HG02798 (cell line): ENCODE measurements at regions not wholly inside any gene's neighbourhood (a gene's known extent, or its start where the extent isn't known, plus 50 kb on each side); places are given as distances from the start of the nearest gene placed in this dataset.

ENCODE experiments used
- ATAC-seq: cut with Tn5 transposase; IDR thresholded peaks from one replicate; pipeline ENCODE4 v1.9.1; 2021; ENCODE audit warnings: mild to moderate bottlenecking; ENCODE audit not compliant: unreplicated experiment, poor library complexity

DNA sequence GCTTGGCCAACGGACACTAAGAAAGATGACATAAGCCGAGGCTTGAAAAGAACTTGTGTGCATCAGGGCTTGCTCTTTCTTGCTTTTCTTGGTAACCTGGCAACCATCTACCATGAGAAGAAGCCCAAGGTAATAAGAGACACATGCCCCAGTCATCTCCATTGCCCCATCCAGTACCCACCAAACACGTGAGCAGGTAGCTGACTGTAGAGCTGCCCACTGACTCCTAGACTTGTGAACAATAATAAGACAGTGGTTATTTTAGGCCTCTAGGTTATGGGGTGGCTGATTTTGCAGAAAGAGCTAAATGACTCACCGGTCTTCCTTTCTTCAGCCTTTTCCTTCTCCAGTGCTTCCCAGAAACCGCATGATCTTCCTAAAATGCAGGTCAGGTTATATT, 105.0 kb upstream of the JUN start:
- ATAC-seq = no peak

- ATAC-seq = no peak
These were observed 106.3 kb upstream of the JUN start for GRCh38 chr1:58890113-58890512.

DNA sequence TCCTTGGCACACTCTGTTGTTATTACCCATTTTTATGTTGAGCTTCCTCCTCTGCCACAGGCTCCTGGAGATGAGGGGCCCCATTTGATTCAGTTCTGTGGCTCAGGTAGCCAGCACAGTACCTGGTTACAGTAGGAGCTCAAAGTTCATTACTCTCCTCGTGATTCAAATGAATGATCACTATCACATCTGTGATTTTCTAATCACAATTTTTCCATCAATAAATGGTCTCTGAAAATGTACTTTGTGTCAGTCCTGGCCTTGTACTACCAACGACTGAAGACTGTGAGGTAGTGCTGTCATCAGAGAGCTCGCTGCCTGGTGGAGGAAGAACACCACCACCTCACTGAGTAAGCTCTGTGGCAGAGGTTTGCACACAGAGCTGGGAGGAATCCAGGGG, 106.8 kb upstream of the JUN start:
- no peak for ATAC-seq

DNA sequence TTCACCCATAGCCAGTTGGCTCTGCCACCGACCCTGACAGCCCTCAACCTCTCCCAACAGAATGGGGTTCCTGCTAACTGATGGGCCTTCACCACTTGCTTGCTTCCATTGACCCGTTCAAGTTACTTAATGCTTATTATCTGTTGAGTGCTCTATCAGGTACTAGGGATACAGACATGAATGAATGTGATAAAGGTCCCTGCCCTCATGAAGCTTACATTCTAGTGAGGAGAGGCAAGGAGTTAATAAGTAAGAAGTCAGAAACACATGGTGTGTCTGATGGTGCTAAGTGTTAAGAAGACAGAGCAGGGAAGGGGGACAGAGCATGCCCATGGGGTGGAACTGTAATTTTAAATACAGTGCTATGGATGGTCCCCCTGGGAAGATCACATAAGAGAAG, 107.5 kb upstream of the JUN start:
- ATAC-seq = no peak

- ATAC-seq = no peak
These were observed 109.5 kb upstream of the JUN start for GRCh38 chr1:58893257-58893869.

GRCh38 chr1:58895082-58895481, 111.2 kb upstream of the JUN start:
- ATAC-seq = no peak

DNA sequence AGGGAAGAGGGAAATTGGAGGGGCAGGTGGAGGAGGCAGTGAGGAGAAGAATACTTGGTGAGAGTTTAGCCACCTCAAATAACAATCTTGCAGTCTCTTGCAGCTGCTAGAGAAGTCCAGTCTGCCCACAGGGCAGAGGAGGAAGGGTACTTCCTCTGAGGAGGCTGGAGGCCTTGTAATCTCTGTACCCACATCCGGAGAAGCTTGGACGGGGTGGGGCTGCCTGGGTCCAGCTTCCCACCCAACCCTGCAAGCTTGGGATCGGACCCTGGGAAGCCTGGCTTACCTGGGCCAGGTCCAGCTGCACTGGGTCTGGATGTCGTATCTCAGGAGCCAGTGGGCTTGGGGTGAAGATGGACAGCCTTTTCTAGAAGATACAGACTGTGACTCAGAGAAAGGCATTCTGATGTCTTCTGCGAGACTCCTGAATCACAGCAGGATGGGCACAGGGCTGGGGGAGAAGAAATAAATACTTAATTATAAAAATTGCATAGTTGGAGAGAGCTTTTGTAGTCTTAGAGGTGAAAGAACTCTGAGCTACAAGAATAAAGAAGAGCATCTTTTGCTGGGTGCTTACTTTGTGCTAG, 111.8 kb upstream of the JUN start:
- ATAC-seq = no peak

DNA sequence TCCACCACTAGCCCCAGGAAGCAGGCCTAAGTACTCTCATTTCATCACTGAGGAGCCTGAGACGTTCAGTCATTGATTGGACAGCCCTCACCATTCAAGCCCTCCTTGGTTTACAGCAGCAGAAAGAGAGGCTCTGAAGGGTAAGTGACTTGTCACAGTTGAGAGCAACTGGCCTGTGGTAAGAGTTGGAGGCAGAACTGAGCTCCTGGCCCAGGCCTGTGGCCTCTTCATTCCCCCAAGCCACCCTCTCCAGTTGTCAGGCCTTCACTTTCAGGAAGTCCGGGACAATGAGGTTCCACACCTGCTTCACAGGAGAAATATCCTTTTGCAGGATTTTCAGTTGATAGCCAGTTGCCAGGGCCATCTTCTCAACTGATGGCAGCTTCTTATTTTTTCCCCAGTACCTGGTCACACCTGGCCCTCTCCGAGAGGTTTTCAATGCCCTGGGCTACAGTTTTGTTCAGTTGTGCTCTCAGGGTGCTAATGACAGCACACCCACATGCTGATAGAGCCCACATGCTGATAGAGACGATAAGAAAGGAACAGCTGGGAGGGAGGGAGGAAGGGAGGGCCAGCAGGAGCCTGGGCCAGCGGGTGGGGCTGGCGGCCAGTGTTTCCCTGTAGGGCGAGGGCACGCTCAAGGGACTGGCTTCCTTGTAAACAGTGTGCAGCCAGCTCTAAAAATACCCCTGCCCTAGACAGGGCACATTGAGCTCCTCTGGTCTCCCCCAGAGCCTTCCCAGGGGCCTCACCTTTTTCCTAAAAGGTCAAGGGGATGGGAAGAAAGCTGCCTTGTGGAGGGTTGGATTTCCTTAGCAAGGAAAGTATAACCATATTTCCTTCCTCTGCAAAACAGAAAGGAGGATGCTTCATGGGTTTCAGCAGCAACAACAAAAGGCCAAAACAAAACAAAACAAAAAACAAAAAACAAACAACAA, 112.7 kb upstream of the JUN start:
- ATAC-seq = no peak

GRCh38 chr1:58898739-58899586, 115.1 kb upstream of the JUN start:
- no peak for ATAC-seq

DNA sequence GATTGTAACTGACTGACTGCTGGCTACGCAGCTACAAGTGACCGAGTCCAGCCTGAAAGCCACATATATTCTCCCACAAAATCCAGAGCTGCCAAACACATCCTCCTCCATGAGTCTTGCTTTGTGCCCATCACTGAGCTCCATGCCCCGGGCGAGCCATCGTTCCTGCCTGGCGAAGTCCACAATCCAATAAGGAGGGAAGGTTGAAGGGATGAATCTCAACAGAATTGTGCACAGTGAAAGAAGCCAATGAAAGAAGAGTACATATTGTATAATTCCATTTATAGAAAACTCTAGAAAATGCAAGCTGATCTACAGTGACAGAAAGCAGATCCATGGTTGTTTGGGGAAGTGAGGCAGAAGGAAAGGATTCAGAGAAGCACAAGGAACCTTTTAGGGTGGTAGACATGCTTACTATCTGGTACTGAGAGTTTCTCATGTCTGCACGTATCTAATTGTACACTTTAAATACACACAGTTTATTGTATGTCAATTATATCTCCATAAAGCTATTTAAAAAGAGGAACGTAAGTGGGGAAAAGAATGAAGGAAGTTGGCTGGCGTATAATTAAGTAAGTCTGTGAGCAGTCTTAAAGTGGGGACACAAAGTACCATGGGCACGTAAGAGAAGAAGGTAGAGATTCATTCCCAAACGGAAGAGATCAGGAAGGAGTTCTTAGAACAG, 115.9 kb upstream of the JUN start:
- ATAC-seq = no peak

DNA sequence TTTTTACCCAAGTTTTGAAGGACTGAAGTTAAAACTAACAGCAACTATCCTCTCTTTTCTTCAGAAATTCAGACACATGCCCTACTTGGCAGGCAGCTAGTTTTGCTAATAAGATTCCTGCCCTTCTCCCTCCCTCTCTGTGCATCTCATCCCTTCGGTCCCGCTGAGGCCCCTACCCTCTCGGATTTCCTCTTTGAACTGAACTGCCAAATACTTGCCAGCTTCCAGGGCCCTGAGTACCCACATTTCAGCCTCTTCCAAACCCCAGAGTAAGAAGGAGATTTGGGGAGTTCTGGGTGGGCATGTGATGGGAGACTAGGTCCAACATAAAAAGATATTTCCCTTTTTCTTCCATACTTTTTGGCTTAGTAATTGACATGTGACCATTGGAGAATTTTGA, 116.5 kb upstream of the JUN start:
- ATAC-seq = no peak

- no peak for ATAC-seq
These were observed 117.2 kb upstream of the JUN start for GRCh38 chr1:58901008-58901407.

- ATAC-seq = no peak
These were observed 119.1 kb upstream of the JUN start for GRCh38 chr1:58902830-58903513.

DNA sequence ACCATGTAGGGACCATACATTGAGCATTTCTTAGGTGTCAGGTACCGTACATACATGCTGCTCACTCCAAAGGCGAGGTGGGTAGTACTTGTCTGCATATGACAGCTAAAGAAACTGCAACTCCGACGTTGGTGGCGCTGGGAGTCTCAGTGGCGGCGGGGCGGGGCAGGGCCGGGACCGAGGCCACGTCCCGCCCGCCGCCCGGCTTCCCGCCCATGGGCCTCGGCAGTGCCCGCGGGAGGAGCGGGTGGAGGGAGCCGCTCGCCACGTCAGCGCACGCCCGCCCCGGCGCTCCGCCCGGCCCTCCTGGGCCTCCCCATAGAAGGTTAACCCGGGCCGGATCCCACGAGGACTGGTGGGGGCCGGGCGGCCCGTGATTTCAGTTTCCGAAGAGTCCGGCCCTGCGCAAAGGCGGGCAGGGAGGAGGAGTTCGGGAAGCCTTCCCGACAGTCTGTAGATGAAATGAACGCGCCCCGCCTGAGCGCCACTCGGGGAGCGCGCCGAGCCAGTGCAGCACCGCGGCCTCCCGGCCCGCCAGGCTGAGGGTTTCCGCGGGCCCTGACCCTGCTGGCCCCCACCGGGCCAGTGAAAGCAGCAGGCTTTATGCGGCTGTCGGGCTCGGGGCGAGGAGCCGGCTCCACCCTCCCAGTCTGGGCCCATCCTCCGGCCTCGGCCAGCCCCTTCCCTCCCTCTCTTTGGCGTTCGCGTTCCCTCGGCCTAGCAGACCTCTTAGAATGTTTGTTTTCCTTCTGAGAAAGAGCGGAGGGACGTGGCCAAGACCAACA, 119.9 kb upstream of the JUN start:
- peak; percentile 91 for ATAC-seq

GRCh38 chr1:58904299-58905125, 120.7 kb upstream of the JUN start:
- no peak for ATAC-seq

- no peak for ATAC-seq
These were observed 121.3 kb upstream of the JUN start for GRCh38 chr1:58905126-58905490.

DNA sequence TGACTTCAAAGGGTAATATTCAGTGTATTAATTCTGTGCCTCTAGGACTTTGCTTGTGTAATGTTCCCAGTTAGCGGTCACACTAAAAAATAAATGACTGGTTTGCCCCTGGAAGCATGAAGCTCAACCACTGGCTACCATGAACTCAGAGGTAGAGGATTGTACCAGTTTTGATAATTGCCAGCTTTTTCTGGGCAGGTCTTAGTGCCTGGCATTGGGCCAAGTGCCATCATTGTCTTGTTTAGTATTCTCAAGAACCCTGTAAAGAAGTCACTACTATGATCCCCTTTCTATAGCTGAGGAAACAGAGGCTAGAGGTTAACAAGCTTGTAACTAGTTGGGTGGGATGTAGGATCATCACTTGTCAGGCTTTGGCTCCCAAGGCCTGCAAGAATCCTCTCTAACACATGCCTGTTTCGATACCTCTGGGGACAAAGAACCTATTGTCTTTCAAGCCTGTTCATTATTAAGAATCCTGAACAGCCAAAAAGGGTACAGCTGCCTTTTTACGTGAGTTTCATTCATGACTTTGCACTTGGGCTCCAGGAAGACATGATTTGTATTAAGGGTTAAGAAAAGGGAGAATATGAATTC, 121.9 kb upstream of the JUN start:
- no peak for ATAC-seq

GRCh38 chr1:58907398-58907797, 123.6 kb upstream of the JUN start:
- ATAC-seq = no peak
